ENCODE measurements at regions not wholly inside any gene's neighbourhood (a gene's known extent, or its start where the extent isn't known, plus 50 kb on each side); places are given as distances from the start of the nearest gene placed in this dataset.
A peak's percentile ranks its signal among the peaks of the same experiment; 100 is the strongest.

DNA sequence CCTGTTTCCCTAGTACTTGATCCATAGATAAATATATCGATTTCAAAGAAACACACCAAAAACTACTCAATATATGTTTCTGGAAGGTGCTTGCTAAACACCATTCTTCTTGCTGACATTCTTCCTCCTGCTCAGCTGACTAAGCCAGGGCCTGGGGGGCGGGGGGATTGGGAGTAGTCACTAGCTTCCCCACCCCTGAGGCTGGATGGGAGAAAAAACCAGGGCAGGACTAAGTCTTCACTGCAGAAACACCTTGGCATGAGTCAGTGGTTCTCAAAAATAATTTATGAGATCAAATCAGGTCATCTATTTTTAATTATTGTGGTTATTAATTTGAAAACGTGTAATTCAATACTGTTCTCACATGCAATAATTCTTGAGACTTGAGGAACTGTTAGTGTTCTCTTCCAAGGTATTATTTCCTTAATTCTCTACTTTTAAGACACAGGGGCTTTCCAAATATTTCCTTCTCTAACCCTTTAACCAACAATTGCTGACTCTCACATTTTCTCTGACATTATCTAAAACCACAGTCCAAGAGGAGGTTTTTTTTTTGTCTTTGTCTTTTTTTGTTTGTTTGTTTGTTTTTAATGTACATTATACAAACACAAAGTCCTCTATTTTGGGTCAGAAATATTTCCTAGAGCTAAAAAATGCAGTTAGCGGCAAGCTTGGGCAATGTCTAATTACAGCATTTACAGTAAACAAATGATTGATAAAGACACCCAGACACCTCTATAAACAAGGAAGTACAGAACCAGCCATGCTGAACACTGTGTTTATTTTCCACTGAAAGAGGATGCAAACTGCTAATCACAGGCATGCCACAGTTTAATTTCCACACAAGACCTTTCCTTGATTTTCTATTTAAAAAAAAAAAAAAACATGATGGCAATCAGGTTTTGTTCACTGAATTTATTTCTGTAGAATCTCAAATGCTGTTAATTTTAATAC is 120.3 kb upstream of the USP9X start:
- no peak for DNase-seq (ENCODE audit: low read depth)
- no peak for TF ChIP-seq CTCF (conservative IDR thresholded peaks at IDR 0.05; ENCODE audit: low read length)
- no peak overlapping the region for H3K4me3 ChIP-seq (ENCODE audit: low read length)

DNA sequence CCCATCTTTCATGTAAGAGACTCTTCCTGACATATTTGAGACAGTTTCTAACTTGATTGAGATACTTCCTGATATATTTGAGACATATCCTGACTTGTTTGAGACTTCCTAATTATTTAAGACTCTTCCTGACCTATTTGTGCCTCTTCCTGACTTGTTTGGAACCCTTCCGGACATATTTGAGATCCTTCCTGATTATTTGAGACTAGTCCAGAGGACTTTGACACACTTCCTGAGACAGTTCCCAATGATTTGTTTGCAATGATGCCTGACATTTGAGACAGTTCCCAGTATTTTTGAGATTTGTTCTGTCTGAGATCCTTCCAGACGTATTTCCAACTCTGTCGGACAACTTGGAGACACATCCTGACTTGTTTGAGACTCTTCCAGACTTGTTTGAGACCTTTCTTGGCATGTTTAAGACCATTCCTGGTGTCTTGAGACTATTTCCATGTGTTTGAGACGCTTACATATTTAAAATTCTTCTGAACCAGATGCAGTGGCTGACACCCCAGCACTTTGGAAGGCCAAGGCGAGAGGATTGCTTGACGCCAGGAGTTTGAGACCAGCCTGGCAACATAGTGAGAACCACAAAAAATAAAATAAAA is 118.9 kb upstream of the USP9X start:
- H3K4me3 ChIP-seq (ENCODE audit: low read length) = no peak overlapping the region
- DNase-seq (ENCODE audit: low read depth) = peak; percentile 65
- TF ChIP-seq CTCF (conservative IDR thresholded peaks at IDR 0.05; ENCODE audit: low read length) = no peak

DNA sequence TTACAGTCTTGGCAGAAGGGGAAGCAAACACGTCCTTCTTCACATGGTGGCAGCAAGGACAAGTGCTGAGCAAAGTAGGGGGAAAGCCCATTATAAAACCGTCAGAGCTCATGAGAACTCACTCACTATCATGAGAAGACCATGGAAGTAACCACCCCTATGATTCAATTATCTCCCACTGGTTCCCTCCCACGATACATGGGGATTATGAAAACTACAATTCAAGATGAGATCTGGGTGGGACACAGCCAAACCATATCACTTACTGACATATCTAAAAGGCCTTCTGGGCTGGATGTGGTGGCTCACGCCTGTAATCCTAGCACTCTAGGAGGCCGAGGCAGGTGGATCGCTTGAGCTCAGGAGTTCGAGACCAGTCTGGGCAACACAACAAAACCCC is 117.1 kb upstream of the USP9X start:
- DNase-seq (ENCODE audit: low read depth) = no peak
- H3K4me3 ChIP-seq (ENCODE audit: low read length) = no peak overlapping the region
- no peak for TF ChIP-seq CTCF (conservative IDR thresholded peaks at IDR 0.05; ENCODE audit: low read length)

- no peak overlapping the region for H3K4me3 ChIP-seq (ENCODE audit: low read length)
- no peak for DNase-seq (ENCODE audit: low read depth)
- no peak for TF ChIP-seq CTCF (conservative IDR thresholded peaks at IDR 0.05; ENCODE audit: low read length)
These were observed 113.5 kb upstream of the USP9X start for GRCh38 chrX:40971736-40972135.

DNA sequence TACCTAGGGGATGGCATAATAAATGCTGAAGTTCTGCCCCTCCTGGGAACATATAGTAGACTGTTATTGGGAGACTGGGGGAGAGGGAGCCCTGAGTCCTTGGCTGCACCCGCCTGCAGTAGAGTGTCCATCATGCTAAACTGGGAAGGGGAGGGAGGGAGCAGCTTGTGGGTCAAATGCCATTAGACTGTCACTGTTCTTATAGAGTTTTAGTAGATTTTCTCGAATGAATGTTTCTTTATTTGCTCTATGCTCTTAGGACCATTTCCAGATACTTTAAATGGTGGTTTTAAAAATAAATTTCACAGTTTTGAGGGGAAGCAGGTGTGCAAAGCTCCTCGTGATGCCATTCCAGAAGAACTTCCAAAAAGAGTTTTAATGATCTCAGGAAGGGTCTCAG is 111.6 kb upstream of the USP9X start:
- DNase-seq (ENCODE audit: low read depth) = no peak
- TF ChIP-seq CTCF (conservative IDR thresholded peaks at IDR 0.05; ENCODE audit: low read length) = no peak
- no peak overlapping the region for H3K4me3 ChIP-seq (ENCODE audit: low read length)

DNA sequence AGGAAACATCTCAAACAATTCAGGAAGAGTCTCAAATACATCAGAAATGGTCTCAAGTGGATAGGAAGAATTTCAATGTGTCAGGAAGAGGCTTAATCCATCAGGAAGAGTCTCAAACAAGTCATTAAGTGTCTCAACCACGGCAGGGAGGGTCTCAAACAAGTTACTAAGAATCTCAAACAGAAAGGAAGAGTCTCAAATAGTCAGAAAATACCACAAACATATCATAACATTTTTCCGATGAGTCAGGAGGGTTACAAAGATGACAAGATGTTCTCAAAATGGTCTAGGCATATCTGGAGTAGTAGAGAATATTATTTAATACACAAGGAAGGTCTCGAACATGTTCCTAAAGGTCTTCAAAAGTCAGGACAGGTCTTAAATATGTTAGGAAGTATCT is 109.3 kb upstream of the USP9X start:
- H3K4me3 ChIP-seq (ENCODE audit: low read length) = no peak overlapping the region
- TF ChIP-seq CTCF (conservative IDR thresholded peaks at IDR 0.05; ENCODE audit: low read length) = no peak
- DNase-seq (ENCODE audit: low read depth) = no peak

DNA sequence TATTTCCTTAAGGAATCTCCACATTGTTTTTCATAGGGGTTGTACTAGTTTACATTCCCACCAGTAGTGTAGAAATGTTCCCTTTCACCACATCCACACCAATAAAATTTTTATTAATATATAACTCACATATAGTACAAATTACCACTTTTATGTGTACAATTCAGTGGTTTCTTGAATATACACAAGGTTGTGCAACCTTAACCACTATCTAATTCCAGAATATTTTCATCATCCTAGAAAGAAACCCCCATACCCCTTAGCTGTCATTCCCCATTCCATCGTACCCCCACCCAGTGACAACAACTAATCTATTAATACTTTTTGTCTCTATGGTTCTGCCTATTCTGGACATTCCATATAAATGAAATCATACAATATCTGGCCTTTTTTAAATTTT is 108.3 kb upstream of the USP9X start:
- TF ChIP-seq CTCF (conservative IDR thresholded peaks at IDR 0.05; ENCODE audit: low read length) = no peak
- no peak overlapping the region for H3K4me3 ChIP-seq (ENCODE audit: low read length)
- no peak for DNase-seq (ENCODE audit: low read depth)
